HCT116 (cell line): ENCODE measurements at regions not wholly inside any gene's neighbourhood (a gene's known extent, or its start where the extent isn't known, plus 50 kb on each side); places are given as distances from the start of the nearest gene placed in this dataset.
A peak's percentile ranks its signal among the peaks of the same experiment; 100 is the strongest.

Experiments used
- ATAC-seq: fragments of 200-7000 bp; cut with Tn5 transposase; 2 replicates; pipeline ENCODE4 v1.9.1; 2020; ENCODE audit warnings: mild to moderate bottlenecking, moderate library complexity
- BruUV-seq: library from RNA; stranded (reverse); fragments of 400-500 nt; replicated peaks from 2 replicates; lab custom pipeline; 2021; lab: Mats Ljungman, UMichigan
- CTCF ChIA-PET: fragments of 300-600 bp; sonication (Branson Sonifier 250); formaldehyde crosslinking; loops from one replicate; lab custom pipeline; 2021; ENCODE audit warnings: antibody characterized with exemption; lab: Charles Lee
- POLR2A ChIA-PET: fragments of 300-600, 350-600 bp; sonication (Branson Sonifier 250); formaldehyde crosslinking; loops from one replicate; lab custom pipeline; 2021; ENCODE audit warnings: antibody characterized with exemption; lab: Charles Lee
- RAD21 ChIA-PET, 2 experiments: fragments of 300-600 bp; sonication (Branson Sonifier 250); formaldehyde crosslinking; loops; one replicate each; lab custom pipeline; 2023; ENCODE audit warnings: low total read pairs in 2 of 2; ENCODE audit not compliant: uncharacterized antibody in 2 of 2, unreplicated experiment in 2 of 2, low non-redundant PET in 1 of 2; lab: Charles Lee
- DNase-seq: peaks from one replicate; pipeline ENCODE4 v3.0.0-alpha.2; 2010; ENCODE audit warnings: low read depth, low spot score
- H2AFZ ChIP-seq: fragments of 200-600 bp; shearing (Covaris generic), sonication (generic); 2 replicates; pipeline ENCODE4 v1.6.1; 2017; ENCODE audit warnings: low read depth, mixed run types, mixed read lengths, antibody characterized with exemption, low read length; ENCODE audit not compliant: poor library complexity, severe bottlenecking
- H3K27ac ChIP-seq: 2 replicates; pipeline ENCODE4 v1.5.1; 2012; ENCODE audit warnings: low read depth, low read length
- H3K27me3 ChIP-seq: fragments of 200-600 bp; sonication (generic); 2 replicates; pipeline ENCODE4 v1.6.1; 2016; ENCODE audit warnings: mixed run types, low read length, mixed read lengths; ENCODE audit not compliant: insufficient read depth
- H3K36me3 ChIP-seq, 2 experiments: fragments of 200-500 bp in 1 of 2; fragments of 200-600 bp in 1 of 2; sonication (Bioruptor generic) in 1 of 2; sonication (generic) in 1 of 2; 2 replicates each; pipeline versions ENCODE4 v1.5.1 to v1.6.1; 2014 to 2016; ENCODE audit warnings: low read length in 2 of 2, inconsistent platforms in 1 of 2, mixed read lengths in 1 of 2, mixed run types in 1 of 2; ENCODE audit not compliant: insufficient read depth in 2 of 2, control insufficient read depth in 1 of 2
- H3K4me1 ChIP-seq, 2 experiments: fragments of 200-600 bp in 1 of 2; sonication (generic) in 1 of 2; 2 replicates each; pipeline versions ENCODE4 v1.5.1 to v1.6.1; 2012 to 2017; ENCODE audit warnings: low read length in 2 of 2, inconsistent platforms in 1 of 2, mild to moderate bottlenecking in 1 of 2, mixed read lengths in 1 of 2, mixed run types in 1 of 2, moderate library complexity in 1 of 2; ENCODE audit not compliant: insufficient read depth in 2 of 2, control insufficient read depth in 1 of 2
- H3K4me2 ChIP-seq: fragments of 200-600 bp; sonication (generic); 2 replicates; pipeline ENCODE4 v1.6.1; 2017; ENCODE audit warnings: mixed run types, low read length, mixed read lengths
- H3K4me3 ChIP-seq, 2 experiments: fragments of 200-600 bp in 1 of 2; sonication (generic) in 1 of 2; replicated peaks in 1 of 2; 2 replicates each; pipeline ENCODE4 v1.5.1; 2011 to 2016; ENCODE audit warnings: low read length in 2 of 2, control low read depth in 1 of 2, low read depth in 1 of 2, mild to moderate bottlenecking in 1 of 2, mixed read lengths in 1 of 2, mixed run types in 1 of 2
- H3K79me2 ChIP-seq: fragments of 200-600 bp; sonication (generic); 2 replicates; pipeline ENCODE4 v1.6.1; 2017; ENCODE audit warnings: mild to moderate bottlenecking, mixed run types, low read length, moderate library complexity, mixed read lengths; ENCODE audit not compliant: insufficient read depth
- H3K9ac ChIP-seq: fragments of 200-600 bp; sonication (generic); 2 replicates; pipeline ENCODE4 v1.6.1; 2016; ENCODE audit warnings: low read length, mixed read lengths
- H3K9me2 ChIP-seq: fragments of 200-600 bp; sonication (generic), shearing (Covaris generic); 2 replicates; pipeline ENCODE4 v1.6.1; 2017; ENCODE audit warnings: mixed run types, mild to moderate bottlenecking, moderate library complexity; ENCODE audit not compliant: insufficient read depth
- H3K9me3 ChIP-seq, 2 experiments: fragments of 200-500 bp in 1 of 2; fragments of 200-600 bp in 1 of 2; sonication (Bioruptor generic) in 1 of 2; sonication (generic) in 1 of 2; 2 replicates each; pipeline ENCODE4 v1.6.1; 2014 to 2017; ENCODE audit warnings: low read length in 2 of 2, mixed read lengths in 2 of 2, inconsistent platforms in 1 of 2, low read depth in 1 of 2, mild to moderate bottlenecking in 1 of 2, mixed run types in 1 of 2, moderate library complexity in 1 of 2; ENCODE audit not compliant: control insufficient read depth in 1 of 2, insufficient read depth in 1 of 2
- H4K20me1 ChIP-seq: fragments of 200-600 bp; sonication (generic), shearing (Covaris generic); 2 replicates; pipeline ENCODE4 v1.6.1; 2017; ENCODE audit warnings: mixed run types, mild to moderate bottlenecking, moderate library complexity; ENCODE audit not compliant: insufficient read depth
- EZH2 ChIP-seq: fragments of 200-600 bp; sonication (generic); IDR thresholded peaks from 2 replicates; pipeline ENCODE4 v1.6.1; 2017; ENCODE audit warnings: antibody characterized with exemption, mixed run types
- POLR2AphosphoS5 ChIP-seq: IDR thresholded peaks from 2 replicates; pipeline ENCODE4 v1.6.1; 2011; ENCODE audit warnings: mild to moderate bottlenecking, low read depth, low read length, moderate library complexity
- RAD21 ChIP-seq: IDR thresholded peaks from 2 replicates; pipeline ENCODE4 v1.6.1; 2012; ENCODE audit warnings: low read depth, mild to moderate bottlenecking
- SRF ChIP-seq: IDR thresholded peaks from 2 replicates; pipeline ENCODE4 v1.6.1; 2012; ENCODE audit warnings: low read depth
- ZNF274 ChIP-seq: fragments of 200-500 bp; sonication (Bioruptor generic); IDR thresholded peaks from 2 replicates; pipeline ENCODE4 v1.6.1; 2014; ENCODE audit warnings: mild to moderate bottlenecking, low read depth, low read length, inconsistent platforms
- intact Hi-C: fragments of 100-400 bp; cut with micrococcal nuclease; formaldehyde crosslinking; loops from 2 replicates; pipeline ENCODE4 v1.10.0; 2022
- TF ChIP-seq, protein P1 (sequence below): IDR thresholded peaks from 2 replicates; pipeline ENCODE4 v1.6.1; 2011; ENCODE audit warnings: mild to moderate bottlenecking, low read length, moderate library complexity; ENCODE audit not compliant: insufficient replicate concordance; ENCODE audit errors: extremely low read depth
- TF ChIP-seq, protein P2 (sequence below): IDR thresholded peaks from 2 replicates; pipeline ENCODE4 v1.6.1; 2012; ENCODE audit warnings: low read depth

DNA sequence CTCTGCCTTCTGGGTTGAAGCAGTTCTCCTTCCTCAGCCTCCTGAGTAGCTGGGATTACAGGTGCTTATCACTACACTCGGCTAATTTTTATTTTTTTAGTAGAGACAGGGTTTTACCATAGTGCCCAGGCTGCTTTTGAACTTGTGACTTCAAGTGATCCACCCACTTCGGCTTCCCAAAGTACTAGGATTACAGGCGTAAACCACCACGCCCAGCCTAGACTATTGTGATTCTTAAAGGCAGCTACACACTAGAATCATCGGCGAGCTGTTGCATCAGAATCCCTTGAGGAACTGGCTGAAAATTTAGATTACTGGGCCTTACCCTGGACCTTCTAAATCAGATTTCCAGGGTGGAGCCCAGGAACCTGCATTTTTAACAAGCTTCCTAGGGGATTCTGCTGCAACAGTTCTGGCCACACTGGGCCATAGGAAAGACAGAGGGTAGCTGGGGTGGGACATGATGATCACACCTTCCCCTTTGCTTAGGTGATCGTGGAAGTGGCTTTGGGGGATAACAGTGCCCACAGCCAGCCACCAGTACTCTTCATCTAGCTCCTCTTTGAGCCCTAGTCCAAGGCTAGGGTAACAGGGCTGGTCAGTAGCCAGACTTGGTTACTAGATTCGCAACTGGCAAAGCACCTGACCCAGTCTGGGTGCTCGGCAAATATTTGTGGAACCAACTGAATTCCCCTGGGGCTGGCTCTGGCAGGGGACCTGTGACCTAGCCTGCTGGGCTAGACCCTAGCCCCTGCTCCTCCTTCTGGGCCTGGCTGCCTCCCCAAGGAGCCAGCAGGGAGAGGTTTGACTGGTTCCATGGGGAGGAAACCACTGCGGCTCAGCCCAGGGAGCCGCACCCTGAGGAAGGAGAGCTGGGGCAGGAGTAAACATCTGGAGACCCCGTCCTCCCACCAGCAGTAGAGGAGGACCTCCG, 67.1 kb upstream of the DUSP5 start:
- Histone ChIP-seq H3K4me2 (peak overlapping the region; percentile 24), H3K9me3 (peaks cover 0 to 5% of the 10 kb centered on the region in 2 experiments; a peak in 1 of 4 replicates), H3K27me3 (no peaks in the 10 kb centered on the region), H3K79me2 (no peaks in the 10 kb centered on the region), H2AFZ (peak overlapping the region; percentile 65), H3K27ac (no peak overlapping the region), H3K9me2 (no peaks in the 10 kb centered on the region), H3K36me3 (no peaks in the 10 kb centered on the region), H4K20me1 (no peaks in the 10 kb centered on the region), H3K4me1 (peaks cover 32 to 75% of the 10 kb centered on the region in 2 experiments), H3K9ac (peak overlapping the region; percentile 1; the same call in 1 of the 2 replicates), H3K4me3 (no peak overlapping the region)
- BruUV-seq, result no TSS peak
- ChIA-PET RAD21 (interaction anchor here in 1 of 2 experiments (1.0 kb wide), 1 partner anchor 76 kb away, joined by 3 read pairs; no protein-coding TSS in a partner anchor), CTCF (interaction anchor here (0.8 kb wide), 1 partner anchor 116 kb away, joined by 3 read pairs; no protein-coding TSS in a partner anchor), POLR2A (interaction anchor here (1.1 to 3.2 kb wide), 8 partner anchors 10 to 96 kb away, joined by 3 to 10 read pairs (median 3); partner anchors contain the start of gene DUSP5)
- no peak for DNase-seq
- intact Hi-C loops, result no loop called here
- peak; percentile 43 for ATAC-seq
- no peak for TF ChIP-seq RAD21
- TF ChIP-seq POLR2AphosphoS5, result peak; percentile 47; the same call in 1 of the 2 replicates

DNA sequence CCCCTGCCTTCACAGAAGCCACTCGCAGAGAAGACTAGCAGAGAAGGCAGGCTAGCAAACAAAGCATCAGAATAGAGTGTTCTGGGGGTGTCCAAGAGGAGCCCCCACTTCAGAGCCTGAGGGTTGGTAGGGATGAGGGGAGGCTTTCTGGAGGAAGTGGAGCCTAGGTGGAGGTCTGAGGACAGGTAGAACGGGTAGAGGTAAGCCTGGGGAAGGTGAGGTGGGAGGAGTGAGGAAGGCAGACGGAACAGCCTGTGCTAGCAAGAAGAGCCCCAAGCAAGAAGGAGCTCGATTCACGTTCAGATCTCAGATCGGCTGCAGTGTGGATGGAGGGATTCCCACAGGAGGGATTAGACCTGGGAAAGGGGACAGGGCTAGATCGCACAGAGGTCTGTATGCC, 66.0 kb upstream of the DUSP5 start:
- no peaks in the 10 kb centered on the region for H3K36me3 ChIP-seq
- intact Hi-C loops, result no loop called here
- H3K4me3 ChIP-seq, result no peak overlapping the region
- H3K79me2 ChIP-seq, result no peaks in the 10 kb centered on the region
- no peaks in the 10 kb centered on the region for H3K9me2 ChIP-seq
- TF ChIP-seq, protein P1, sequence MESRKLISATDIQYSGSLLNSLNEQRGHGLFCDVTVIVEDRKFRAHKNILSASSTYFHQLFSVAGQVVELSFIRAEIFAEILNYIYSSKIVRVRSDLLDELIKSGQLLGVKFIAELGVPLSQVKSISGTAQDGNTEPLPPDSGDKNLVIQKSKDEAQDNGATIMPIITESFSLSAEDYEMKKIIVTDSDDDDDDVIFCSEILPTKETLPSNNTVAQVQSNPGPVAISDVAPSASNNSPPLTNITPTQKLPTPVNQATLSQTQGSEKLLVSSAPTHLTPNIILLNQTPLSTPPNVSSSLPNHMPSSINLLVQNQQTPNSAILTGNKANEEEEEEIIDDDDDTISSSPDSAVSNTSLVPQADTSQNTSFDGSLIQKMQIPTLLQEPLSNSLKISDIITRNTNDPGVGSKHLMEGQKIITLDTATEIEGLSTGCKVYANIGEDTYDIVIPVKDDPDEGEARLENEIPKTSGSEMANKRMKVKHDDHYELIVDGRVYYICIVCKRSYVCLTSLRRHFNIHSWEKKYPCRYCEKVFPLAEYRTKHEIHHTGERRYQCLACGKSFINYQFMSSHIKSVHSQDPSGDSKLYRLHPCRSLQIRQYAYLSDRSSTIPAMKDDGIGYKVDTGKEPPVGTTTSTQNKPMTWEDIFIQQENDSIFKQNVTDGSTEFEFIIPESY, result no peak
- TF ChIP-seq ZNF274 (no peak), EZH2 (no peak), SRF (no peak)
- TF ChIP-seq, protein P2, sequence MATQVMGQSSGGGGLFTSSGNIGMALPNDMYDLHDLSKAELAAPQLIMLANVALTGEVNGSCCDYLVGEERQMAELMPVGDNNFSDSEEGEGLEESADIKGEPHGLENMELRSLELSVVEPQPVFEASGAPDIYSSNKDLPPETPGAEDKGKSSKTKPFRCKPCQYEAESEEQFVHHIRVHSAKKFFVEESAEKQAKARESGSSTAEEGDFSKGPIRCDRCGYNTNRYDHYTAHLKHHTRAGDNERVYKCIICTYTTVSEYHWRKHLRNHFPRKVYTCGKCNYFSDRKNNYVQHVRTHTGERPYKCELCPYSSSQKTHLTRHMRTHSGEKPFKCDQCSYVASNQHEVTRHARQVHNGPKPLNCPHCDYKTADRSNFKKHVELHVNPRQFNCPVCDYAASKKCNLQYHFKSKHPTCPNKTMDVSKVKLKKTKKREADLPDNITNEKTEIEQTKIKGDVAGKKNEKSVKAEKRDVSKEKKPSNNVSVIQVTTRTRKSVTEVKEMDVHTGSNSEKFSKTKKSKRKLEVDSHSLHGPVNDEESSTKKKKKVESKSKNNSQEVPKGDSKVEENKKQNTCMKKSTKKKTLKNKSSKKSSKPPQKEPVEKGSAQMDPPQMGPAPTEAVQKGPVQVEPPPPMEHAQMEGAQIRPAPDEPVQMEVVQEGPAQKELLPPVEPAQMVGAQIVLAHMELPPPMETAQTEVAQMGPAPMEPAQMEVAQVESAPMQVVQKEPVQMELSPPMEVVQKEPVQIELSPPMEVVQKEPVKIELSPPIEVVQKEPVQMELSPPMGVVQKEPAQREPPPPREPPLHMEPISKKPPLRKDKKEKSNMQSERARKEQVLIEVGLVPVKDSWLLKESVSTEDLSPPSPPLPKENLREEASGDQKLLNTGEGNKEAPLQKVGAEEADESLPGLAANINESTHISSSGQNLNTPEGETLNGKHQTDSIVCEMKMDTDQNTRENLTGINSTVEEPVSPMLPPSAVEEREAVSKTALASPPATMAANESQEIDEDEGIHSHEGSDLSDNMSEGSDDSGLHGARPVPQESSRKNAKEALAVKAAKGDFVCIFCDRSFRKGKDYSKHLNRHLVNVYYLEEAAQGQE, result no peak
- no peaks in the 10 kb centered on the region for H3K27me3 ChIP-seq
- no TSS peak for BruUV-seq
- H4K20me1 ChIP-seq, result no peaks in the 10 kb centered on the region
- H3K4me2 ChIP-seq, result peak overlapping the region; percentile 42
- no peak for ATAC-seq
- no peak overlapping the region for H3K27ac ChIP-seq
- ChIA-PET POLR2A (interaction anchor here (1.1 to 1.3 kb wide), 3 partner anchors 9 to 97 kb away, joined by 3 to 5 read pairs (median 3); partner anchors contain the start of gene DUSP5), RAD21 (interaction anchor here in 1 of 2 experiments (1.0 kb wide), 1 partner anchor 78 kb away, joined by 3 read pairs; no protein-coding TSS in a partner anchor), CTCF (no interaction called here)
- H2AFZ ChIP-seq, result peak overlapping the region; percentile 36
- H3K9ac ChIP-seq, result no peak overlapping the region
- no peak for DNase-seq
- H3K9me3 ChIP-seq, result peaks cover 0 to 5% of the 10 kb centered on the region in 2 experiments; a peak in 1 of 4 replicates
- peaks cover 32 to 65% of the 10 kb centered on the region in 2 experiments for H3K4me1 ChIP-seq
